Spleen (tissue), 11 donors: ENCODE measurements at regions not wholly inside any gene's neighbourhood (a gene's known extent, or its start where the extent isn't known, plus 50 kb on each side); places are given as distances from the start of the nearest gene placed in this dataset.

Source experiments
- DNase-seq: peaks from one replicate; pipeline ENCODE4 v3.0.0-alpha.2; 2020
- H3K27ac ChIP-seq, 8 donors: fragments of 200-600 bp; sonication (generic) in 7 of 8; 1 replicate in 4 of 8; 2 replicates in 4 of 8; pipeline versions ENCODE4 v1.5.0 to v1.8.0; 2016 to 2021; ENCODE audit warnings: inconsistent platforms in 4 of 8, mild to moderate bottlenecking in 4 of 8, moderate library complexity in 1 of 8
- H3K27me3 ChIP-seq, 7 donors: fragments of 200-600 bp; sonication (generic) in 6 of 7; replicated peaks in 1 of 7; 1 replicate in 4 of 7; 2 replicates in 3 of 7; pipeline versions ENCODE4 v1.5.0 to v1.8.0; 2016 to 2021; ENCODE audit warnings: inconsistent platforms in 3 of 7, mild to moderate bottlenecking in 1 of 7
- H3K36me3 ChIP-seq, 6 donors: fragments of 200-600 bp; sonication (generic) in 5 of 6; 1 replicate in 4 of 6; 2 replicates in 2 of 6; pipeline versions ENCODE4 v1.5.0 to v1.8.0; 2016 to 2021; ENCODE audit warnings: inconsistent platforms in 2 of 6
- H3K4me1 ChIP-seq, 6 donors: fragments of 200-600 bp; sonication (generic) in 5 of 6; 1 replicate in 3 of 6; 2 replicates in 3 of 6; pipeline versions ENCODE4 v1.5.0 to v1.8.0; 2016 to 2021; ENCODE audit warnings: inconsistent platforms in 3 of 6
- H3K4me3 ChIP-seq, 8 donors: fragments of 200-600 bp; sonication (generic) in 7 of 8; 1 replicate in 4 of 8; 2 replicates in 4 of 8; pipeline versions ENCODE4 v1.5.0 to v1.8.0; 2016 to 2021; ENCODE audit warnings: inconsistent platforms in 4 of 8, mild to moderate bottlenecking in 4 of 8, moderate library complexity in 2 of 8
- H3K9me3 ChIP-seq, 8 donors: fragments of 200-600 bp; sonication (generic) in 7 of 8; 1 replicate in 4 of 8; 2 replicates in 4 of 8; pipeline versions ENCODE4 v1.5.0 to v1.8.0; 2016 to 2021; ENCODE audit warnings: inconsistent platforms in 4 of 8
- POLR2A ChIP-seq, 3 donors: fragments of 450-650 bp; IDR thresholded peaks; one replicate each; pipeline ENCODE4 v1.5.1; 2017; ENCODE audit warnings: antibody characterized with exemption in 3 of 3, mild to moderate bottlenecking in 1 of 3
- POLR2AphosphoS5 ChIP-seq, 3 donors: sonication (generic); formaldehyde crosslinking; IDR thresholded peaks; one replicate each; pipeline ENCODE4 v1.5.1; 2017; ENCODE audit warnings: antibody characterized with exemption in 3 of 3
- WGBS, 5 donors: extraction: QIAGEN DNeasy Blood & Tissue Kit in 3 of 5; methylation state at CpG; one replicate each; pipeline versions ENCODE4 v1.1.5 to v1.1.7; 2013 to 2018; 5-methylcytosine and 5-hydroxymethylcytosine counted together
- intact Hi-C: fragments of 100-400 bp; cut with DNase I; formaldehyde crosslinking; loops from one replicate; pipeline ENCODE4 v1.15.0; 2023; ENCODE audit warnings: low total_unique reads
- TF ChIP-seq, protein P1 (sequence below), 11 experiments: fragments of 200-600 bp in 7 of 11; fragments of 450-650 bp in 4 of 11; sonication (generic) in 4 of 11; IDR thresholded peaks in 8 of 11; conservative IDR thresholded peaks in 3 of 11; 1 replicate in 7 of 11; 2 replicates in 4 of 11; pipeline versions ENCODE4 v1.4.0 to v1.8.0; 2016 to 2021; ENCODE audit warnings: antibody characterized with exemption in 11 of 11, inconsistent platforms in 4 of 11, mild to moderate bottlenecking in 1 of 11
- donor health status: healthy with polysubstance abuse.
- donor health status: DM: no; HTN: no; CAD: no; lungs with moderate emphysema.
- donor health status: DM: no; HTN: no; CAD: no.
- donor health status: Bipolar disorder and iron deficiency.
- donor health status: healthy.
- donor health status: DM: no; HTN: no; CAD: no.
- donor health status: DM: yes; HTN: yes; CAD: no.

- TF ChIP-seq POLR2AphosphoS5 (IDR thresholded peaks at IDR 0.05) (no peak), POLR2A (IDR thresholded peaks at IDR 0.05) (no peak)
- TF ChIP-seq, protein P1, sequence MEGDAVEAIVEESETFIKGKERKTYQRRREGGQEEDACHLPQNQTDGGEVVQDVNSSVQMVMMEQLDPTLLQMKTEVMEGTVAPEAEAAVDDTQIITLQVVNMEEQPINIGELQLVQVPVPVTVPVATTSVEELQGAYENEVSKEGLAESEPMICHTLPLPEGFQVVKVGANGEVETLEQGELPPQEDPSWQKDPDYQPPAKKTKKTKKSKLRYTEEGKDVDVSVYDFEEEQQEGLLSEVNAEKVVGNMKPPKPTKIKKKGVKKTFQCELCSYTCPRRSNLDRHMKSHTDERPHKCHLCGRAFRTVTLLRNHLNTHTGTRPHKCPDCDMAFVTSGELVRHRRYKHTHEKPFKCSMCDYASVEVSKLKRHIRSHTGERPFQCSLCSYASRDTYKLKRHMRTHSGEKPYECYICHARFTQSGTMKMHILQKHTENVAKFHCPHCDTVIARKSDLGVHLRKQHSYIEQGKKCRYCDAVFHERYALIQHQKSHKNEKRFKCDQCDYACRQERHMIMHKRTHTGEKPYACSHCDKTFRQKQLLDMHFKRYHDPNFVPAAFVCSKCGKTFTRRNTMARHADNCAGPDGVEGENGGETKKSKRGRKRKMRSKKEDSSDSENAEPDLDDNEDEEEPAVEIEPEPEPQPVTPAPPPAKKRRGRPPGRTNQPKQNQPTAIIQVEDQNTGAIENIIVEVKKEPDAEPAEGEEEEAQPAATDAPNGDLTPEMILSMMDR (IDR thresholded peaks at IDR 0.05 in 8 of 11, conservative IDR thresholded peaks at IDR 0.05 in 3 of 11) = no peak
- intact Hi-C loops = no loop called here
- no peak for DNase-seq
- Histone ChIP-seq H3K27ac (no peak overlapping the region), H3K36me3 (no peaks in the 10 kb centered on the region), H3K4me1 (no peaks in the 10 kb centered on the region), H3K27me3 (no peaks in the 10 kb centered on the region), H3K9me3 (peaks cover 2 to 23% (median 14%) of the 10 kb centered on the region in 8 donors), H3K4me3 (no peak overlapping the region)
These were observed 280.2 kb downstream of the PTGER3 start for GRCh38 chr1:70767377-70767776.

- no peak for DNase-seq
These were observed 279.4 kb downstream of the PTGER3 start for GRCh38 chr1:70768216-70768615.

GRCh38 chr1:70778056-70778762, 269.4 kb downstream of the PTGER3 start:
- Histone ChIP-seq H3K27ac (no peak overlapping the region), H3K9me3 (peaks cover 0 to 13% (median 0%) of the 10 kb centered on the region in 8 donors), H3K4me1 (no peaks in the 10 kb centered on the region), H3K27me3 (no peaks in the 10 kb centered on the region), H3K36me3 (no peaks in the 10 kb centered on the region), H3K4me3 (no peak overlapping the region)
- no peak for DNase-seq
- 67 to 94% (median 77%) methylated on average over 2 of the region's 2 CpGs for WGBS, 5 donors
- TF ChIP-seq POLR2AphosphoS5 (IDR thresholded peaks at IDR 0.05) (no peak), POLR2A (IDR thresholded peaks at IDR 0.05) (no peak)
- TF ChIP-seq, protein P1 (IDR thresholded peaks at IDR 0.05 in 8 of 11, conservative IDR thresholded peaks at IDR 0.05 in 3 of 11) = no peak
- intact Hi-C loops = no loop called here

More at GRCh38 chr1:70768216-70768615, 279.4 kb downstream of the PTGER3 start:
- no peaks in the 10 kb centered on the region for H3K36me3 ChIP-seq
- H3K4me1 ChIP-seq = no peaks in the 10 kb centered on the region
- H3K9me3 ChIP-seq = peaks cover 2 to 26% (median 15%) of the 10 kb centered on the region in 8 donors
- TF ChIP-seq POLR2A (IDR thresholded peaks at IDR 0.05) = no peak
- TF ChIP-seq POLR2AphosphoS5 (IDR thresholded peaks at IDR 0.05) = no peak
- TF ChIP-seq, protein P1 (IDR thresholded peaks at IDR 0.05 in 8 of 11, conservative IDR thresholded peaks at IDR 0.05 in 3 of 11) = no peak
- no peak overlapping the region for H3K4me3 ChIP-seq
- H3K27ac ChIP-seq = no peak overlapping the region
- intact Hi-C loops = no loop called here
- WGBS, 5 donors = 57 to 78% (median 63%) methylated on average over 1 of the region's 1 CpG
- no peaks in the 10 kb centered on the region for H3K27me3 ChIP-seq

DNA sequence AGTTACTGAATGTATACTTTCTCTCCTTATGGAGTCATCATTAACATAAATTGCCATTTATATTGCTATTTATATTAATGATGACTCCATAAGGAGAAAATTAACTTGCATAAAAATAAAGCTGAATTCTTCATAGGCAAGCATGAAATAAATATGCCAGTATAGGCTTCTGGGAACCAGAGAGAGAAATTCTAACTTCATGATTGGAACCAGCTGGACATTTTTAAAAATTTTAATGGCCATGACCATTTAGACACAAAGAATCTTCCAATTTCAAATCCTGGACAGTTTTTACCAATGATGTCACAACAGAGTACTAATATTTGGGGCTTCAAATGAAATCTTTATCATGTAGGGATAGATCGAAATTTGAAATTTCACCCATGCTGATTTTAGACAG, 268.7 kb downstream of the PTGER3 start:
- DNase-seq = no peak
- Histone ChIP-seq H3K27me3 (no peaks in the 10 kb centered on the region), H3K4me3 (no peak overlapping the region), H3K9me3 (peaks cover 0 to 5% (median 0%) of the 10 kb centered on the region in 8 donors), H3K27ac (no peak overlapping the region), H3K36me3 (no peaks in the 10 kb centered on the region), H3K4me1 (no peaks in the 10 kb centered on the region)
- intact Hi-C loops = no loop called here
- TF ChIP-seq POLR2A (IDR thresholded peaks at IDR 0.05) = no peak
- TF ChIP-seq, protein P1 (IDR thresholded peaks at IDR 0.05 in 8 of 11, conservative IDR thresholded peaks at IDR 0.05 in 3 of 11) = no peak
- TF ChIP-seq POLR2AphosphoS5 (IDR thresholded peaks at IDR 0.05) = no peak
- 74 to 89% (median 84%) methylated on average over 1 of the region's 1 CpG for WGBS, 5 donors
